GM19238 (cell line): ENCODE measurements at regions not wholly inside any gene's neighbourhood (a gene's known extent, or its start where the extent isn't known, plus 50 kb on each side); places are given as distances from the start of the nearest gene placed in this dataset.
"Not testable (repeated sequence)": the region's sequence is repeated elsewhere in the genome, so short reads cannot be mapped to it uniquely, and the experiment has no call there.

ENCODE experiments used
- DNase-seq: peaks from one replicate; pipeline ENCODE4 v3.0.0; 2011; ENCODE audit warnings: low spot score; ENCODE audit not compliant: insufficient read length

DNA sequence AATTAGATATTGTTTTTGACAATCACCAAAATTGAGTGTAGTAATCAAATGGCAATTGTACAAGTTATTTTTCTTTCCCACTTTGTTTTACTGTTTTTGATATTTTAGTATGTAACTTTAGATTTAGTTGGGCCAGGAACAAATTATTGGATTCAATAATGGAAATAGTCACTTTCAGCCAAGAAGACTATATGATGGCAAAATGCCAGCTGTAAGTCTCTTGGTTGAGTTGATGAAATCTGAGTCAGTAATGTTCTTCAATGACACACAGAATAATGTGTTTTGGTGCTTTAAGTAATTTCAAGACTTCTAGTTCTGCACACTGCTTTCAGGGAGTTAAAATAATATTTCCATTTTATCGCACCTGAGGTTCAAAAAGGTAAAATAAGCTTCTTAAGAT is 2022.0 kb upstream of the CELF4 start:
- no peak for DNase-seq

DNA sequence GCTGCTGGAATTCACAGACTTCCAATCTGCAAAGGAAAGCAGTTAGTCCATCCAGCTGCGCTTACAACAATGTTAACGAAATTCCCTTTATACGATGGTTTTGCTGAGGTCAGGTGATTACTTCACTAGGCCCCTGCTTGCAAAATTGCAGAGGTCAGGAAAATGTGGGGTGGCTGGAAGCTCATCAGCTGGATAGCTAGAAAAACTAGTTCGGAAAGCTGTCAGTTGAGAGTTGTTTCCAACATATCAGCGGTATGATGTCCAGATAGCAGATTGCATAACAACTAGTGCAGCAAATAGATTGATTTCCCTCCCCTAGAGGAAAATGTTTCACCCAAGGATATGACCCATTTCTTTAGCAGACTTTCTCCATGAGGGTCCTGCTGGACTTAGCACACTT is 2021.1 kb upstream of the CELF4 start:
- DNase-seq, result no peak

DNA sequence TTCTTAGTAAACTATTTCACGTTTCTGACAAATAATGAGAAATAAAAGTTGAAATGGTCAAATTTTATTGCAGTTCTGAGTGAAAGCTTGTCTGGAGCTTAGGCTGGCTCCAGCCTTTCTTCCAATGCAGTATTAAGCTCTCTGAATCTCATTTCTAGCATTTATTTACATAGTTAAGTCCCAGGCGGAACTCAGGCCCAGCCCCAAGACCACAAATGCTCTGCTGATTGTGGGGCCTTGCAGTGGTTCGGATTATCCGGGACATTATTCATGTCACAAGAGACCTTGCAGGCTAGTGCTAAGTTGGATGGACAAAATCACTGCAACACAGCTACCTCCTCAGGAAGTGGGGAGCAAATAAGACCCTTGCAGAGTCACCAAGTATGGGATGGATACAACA is 2009.3 kb upstream of the CELF4 start:
- no peak for DNase-seq

DNA sequence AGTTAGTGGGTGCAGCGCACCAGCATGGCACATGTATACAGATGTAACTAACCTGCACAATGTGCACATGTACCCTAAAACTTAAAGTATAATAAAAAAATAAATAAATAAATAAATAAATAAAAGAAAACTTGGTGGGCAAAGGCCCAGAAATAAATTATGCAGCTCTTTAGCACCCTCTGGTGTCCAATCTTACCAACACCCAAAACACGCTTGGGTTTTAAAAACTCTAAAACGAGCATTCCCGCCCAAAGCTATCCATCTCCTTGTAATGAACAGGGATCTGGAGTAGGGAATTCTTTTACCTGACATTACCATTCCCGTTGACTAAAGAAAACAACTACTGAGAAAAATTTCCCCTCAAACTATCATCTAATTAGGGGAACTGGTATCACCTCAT is 2005.9 kb upstream of the CELF4 start:
- no peak for DNase-seq

DNA sequence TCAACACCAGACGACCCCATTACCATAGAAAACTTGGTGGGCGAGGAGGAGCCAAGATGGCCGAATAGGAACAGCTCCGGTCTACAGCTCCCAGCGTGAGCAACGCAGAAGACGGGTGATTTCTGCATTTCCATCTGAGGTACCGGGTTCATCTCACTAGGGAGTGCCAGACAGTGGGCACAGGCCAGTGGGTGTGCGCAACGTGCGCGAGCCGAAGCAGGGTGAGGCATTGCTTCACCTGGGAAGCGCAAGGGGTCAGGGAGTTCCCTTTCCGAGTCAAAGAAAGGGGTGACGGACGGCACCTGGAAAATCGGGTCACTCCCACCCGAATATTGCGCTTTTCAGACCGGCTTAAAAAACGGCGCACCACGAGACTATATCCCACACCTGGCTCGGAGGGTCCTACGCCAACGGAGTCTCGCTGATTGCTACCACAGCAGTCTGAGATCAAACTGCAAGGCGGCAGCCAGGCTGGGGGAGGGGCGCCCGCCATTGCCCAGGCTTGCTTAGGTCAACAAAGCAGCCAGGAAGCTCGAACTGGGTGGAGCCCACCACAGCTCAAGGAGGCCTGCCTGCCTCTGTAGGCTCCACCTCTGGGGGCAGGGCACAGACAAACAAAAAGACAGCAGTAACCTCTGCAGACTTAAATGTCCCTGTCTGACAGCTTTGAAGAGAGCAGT is 2000.1 kb upstream of the CELF4 start:
- DNase-seq, result not testable (repeated sequence)

DNA sequence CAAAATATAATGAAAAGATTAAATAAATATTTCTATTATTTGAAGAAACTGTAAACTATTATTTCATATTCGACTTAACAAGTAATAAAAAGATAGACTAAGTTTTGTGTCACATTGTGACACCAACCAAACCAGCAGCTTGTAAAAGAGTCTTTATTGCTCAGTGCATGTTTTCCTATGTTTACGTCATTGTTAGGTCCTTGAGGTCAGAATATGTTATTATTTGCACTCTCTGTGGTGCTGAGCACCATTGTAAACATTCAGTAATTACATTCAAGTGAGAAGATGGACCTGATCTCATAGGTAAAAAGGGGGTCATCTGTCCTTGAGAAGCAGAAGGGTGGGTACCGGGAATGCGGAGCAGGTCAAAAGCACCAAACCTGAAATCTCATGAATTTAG is 1999.1 kb upstream of the CELF4 start:
- DNase-seq, result no peak

DNA sequence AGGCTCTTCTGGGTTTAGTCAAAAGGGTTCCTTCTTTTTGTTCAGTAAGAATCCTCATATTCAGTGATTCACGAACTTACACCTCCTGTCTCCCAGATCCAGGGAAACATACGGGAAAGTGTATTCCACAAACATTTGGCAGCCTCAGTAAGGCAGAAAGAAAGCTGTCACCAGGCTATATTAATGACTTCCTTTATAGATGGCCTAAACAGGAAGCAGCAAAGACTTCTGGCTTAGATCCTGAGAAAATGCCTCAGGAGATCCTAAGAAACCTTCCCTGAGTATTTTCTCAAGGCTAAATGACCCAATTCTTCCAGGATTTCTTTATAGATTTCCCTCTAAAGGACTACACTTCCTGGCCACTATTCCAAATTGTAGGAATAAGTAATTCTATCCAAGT is 1995.5 kb upstream of the CELF4 start:
- no peak for DNase-seq

DNA sequence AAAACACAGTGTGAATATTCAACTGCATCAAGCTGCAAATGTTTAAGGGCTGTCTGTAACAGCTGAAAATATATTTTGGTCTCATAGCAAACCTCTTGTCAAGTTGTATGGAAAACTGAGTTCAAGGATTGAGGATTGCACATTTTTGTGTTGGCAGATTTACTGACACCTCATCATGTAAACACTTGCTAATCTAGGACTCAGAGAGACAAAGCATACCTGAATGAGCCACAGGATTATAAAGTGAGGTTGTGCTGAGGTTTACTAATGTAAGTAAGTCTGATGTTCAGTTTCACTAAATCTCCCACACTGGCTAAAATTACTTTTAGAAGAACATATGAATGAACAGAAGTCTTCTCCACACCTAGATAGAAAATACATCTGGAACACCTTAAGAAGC is 1993.1 kb upstream of the CELF4 start:
- no peak for DNase-seq

DNA sequence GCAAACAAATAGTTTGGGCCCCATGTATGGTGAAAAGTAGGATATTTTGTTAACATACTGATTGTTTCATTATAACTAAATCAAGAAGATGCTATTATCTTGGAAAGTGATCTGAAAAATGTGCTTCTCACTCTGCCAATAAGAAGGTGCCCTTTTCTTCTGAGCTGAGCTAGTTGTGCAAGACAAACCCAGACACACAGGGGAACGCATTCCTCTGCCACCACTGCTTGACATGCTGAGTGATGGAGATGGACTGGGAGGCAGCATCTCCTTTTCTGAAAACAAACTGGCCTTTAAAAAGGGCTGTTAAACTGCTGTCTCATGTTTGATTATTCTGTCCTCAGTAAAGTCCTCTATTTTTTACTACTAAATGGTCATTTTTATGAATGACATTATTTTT is 1989.9 kb upstream of the CELF4 start:
- no peak for DNase-seq

DNA sequence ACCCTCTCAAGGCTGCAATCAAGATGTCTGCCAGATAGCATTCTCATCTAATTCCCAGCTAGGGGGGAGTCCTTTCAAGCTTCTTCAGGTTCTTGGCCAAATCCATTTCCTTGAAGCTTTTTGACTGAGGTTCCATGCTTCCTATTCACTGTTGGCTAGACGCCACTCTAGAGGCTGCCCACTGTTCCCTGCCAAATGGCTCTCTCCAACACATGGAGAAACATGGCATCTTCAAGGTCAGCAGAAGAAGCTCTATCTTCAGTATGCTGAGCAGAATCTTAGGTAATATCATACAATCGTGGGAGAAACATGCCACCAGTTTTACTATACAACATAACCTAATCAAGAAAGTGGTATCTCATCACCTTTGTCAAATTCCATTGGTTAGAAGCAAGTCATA is 1985.1 kb upstream of the CELF4 start:
- no peak for DNase-seq

DNA sequence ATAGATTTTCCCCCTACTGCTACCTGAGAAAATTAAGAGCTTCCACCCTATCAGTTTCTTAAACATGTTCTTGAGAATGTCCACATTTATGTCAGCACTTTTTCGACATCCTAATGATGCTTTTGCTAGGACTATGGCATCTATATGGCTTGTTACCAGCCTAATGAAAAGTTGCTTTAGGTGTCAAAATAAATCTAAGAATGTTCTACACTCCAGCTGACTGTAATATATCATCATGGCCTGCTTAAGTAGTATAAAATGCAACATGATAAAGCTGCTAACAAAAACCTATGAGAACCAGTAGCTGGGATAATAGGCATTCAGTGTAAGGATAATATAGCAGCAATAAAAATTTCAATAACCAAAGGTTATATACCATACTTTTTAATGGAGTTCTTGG is 1983.5 kb upstream of the CELF4 start:
- no peak for DNase-seq

DNA sequence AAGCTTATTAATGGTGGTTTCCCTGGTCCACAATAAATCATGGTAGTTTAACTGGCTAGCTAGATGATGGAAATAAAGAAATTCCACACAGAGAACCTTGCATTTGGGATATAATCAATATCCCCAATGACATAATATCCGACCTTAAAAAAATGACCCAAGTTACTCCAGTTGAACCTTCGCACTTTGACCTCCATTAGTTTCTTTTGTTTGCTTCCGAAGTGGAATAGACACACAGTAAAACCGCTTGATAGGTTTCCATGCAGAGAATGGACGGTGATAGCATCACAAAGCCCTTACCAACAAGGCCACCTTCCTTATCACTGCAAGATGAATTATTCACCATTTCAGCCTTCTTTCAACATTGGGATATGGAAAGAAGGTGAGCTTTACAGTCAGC is 1966.1 kb upstream of the CELF4 start:
- DNase-seq, result no peak

DNA sequence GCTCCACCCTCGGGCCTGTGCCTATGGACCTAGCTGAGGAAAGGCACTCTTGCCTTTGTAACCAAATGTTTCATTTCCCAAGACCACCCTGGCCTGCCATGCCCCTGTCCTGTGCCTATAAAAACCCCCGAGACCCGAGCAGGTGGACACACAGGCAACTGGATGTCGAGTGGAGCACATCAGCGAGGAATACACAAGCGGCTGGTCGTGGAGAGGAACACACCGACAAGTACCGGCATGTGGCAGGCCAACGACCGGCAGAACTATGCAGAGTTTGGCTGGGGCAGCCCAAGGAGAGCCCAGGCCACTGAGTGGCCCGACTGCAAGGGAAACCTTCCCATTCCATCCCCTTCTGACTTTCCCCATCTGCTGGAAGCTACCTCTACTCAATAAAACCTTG is 1963.8 kb upstream of the CELF4 start:
- DNase-seq, result no peak

DNA sequence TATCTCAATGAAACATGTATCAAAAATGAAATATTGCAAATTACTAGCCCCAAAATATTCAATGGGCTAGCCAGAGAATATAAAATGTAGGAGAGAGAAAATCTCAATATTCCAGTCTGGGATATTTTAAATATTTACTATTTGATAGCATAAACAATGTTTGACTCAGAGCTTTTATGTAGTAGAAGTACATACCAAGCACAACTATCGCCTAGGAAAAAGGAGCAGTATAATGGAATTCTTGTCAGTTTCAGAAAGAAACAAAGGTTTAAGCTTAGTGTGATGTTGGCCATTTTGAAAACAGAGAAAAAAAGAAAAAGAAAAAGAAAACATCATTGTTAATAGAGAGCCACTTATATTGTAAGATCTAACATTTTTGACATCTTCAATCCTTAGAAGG is 1961.9 kb upstream of the CELF4 start:
- no peak for DNase-seq

DNA sequence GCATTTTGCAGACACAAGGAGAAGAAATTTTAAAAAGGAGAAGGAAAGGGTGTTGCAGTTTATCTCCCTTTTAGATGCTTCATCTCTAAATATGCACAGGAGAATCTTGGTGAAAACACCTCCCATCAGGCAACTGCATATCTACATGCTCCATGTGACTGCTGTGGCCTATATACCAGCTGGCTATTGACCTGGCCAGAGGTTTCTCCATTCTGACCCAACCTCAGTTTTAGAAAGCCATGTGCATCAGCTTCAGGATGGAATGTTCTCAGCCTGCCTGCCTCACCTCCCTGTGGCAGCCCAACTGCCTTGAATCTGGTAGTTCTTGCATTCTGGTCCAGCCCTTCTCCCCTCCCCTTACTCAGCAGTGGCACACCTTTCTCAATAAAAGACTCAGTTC is 1958.8 kb upstream of the CELF4 start:
- DNase-seq, result no peak

DNA sequence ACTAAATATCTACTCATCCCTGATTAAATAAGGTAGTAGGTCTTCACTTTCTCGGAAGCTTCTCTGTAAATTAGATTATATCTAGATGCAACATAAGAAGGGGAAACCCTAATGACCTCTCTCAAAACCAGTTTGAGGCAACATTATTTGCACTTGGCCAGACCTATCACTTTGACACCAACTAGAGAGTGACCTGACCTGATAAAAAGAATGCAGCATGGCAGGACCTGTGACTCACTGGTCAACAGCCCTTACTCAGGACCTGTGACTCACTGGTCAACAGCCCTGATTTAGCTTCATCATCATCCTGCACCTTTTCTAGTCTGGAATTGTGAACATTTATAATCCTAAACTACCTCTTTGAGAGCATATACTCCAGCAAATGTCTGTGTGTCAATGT is 1957.7 kb upstream of the CELF4 start:
- no peak for DNase-seq

DNA sequence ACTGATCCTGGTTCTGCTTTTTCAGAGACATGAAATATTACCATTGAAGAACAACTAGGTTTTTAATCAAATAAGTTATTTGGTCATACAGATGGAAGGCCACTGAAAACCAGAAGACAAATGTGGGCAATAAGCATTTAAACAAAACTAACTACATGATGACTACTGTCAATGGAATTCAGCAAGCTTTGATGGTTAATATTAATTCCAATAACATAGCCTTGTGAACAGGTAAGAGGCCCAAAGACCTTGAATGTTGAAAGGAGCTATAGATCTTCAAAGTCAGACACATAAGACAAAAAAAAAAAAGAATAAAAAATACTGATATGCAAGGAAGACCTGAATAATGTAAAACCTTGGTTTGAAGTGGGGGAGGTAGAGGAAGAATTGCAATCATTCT is 1955.6 kb upstream of the CELF4 start:
- no peak for DNase-seq

DNA sequence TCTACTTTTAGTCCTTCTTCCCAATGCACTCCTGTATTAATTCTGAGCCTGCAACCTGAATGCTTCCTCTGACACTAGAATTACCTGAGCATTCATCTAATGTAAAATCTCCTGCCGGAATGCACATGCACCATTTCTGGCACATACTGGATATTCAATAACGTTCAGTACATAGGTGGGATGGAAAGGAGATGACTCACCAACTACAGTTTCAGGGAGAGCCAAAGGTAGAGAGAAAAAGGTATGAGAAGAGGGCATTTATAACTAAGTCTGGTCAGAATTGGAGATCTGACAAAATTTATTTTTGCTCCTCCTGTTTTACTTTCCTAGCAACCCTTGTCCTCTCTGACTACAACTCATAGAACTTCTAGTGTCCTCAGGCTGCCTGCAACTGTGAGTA is 1954.1 kb upstream of the CELF4 start:
- DNase-seq, result no peak

DNA sequence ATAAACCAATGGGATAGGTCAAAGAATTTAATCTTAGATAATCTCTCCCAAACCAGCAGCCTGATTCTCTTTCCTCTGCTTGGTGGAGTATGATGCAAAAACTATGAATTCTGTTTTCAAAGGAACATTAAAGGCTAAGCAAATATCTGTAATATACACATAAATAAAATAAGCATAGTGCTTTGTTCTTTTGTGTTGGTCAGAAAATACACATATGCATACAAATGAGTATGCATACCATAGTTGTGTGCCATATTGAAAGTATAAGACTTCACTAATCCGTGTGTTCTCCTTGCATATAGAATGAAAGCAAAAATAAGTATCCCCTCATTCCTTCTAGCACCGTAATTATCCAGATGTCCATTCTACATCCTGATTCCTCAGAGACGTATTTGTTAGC is 1949.7 kb upstream of the CELF4 start:
- DNase-seq, result no peak

DNA sequence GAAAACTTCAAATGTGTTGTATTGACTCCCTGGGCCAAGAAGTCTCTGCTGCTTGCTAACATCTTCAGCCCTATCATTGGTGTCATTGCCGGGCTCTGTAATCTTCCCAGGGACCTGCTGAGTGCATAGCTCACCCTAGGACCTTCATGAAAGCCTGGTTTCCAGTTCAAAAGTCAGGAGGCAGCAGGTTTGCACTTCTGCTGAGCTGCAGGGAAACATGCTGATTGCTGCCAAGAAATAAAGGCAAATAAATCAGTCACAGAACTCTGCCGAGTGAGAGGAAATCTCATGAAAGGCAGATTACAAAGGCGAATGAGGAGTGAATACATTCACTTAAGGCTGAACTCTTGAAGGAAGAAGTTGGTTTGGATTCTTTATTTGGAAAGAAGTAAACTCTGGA is 1947.6 kb upstream of the CELF4 start:
- DNase-seq, result no peak

DNA sequence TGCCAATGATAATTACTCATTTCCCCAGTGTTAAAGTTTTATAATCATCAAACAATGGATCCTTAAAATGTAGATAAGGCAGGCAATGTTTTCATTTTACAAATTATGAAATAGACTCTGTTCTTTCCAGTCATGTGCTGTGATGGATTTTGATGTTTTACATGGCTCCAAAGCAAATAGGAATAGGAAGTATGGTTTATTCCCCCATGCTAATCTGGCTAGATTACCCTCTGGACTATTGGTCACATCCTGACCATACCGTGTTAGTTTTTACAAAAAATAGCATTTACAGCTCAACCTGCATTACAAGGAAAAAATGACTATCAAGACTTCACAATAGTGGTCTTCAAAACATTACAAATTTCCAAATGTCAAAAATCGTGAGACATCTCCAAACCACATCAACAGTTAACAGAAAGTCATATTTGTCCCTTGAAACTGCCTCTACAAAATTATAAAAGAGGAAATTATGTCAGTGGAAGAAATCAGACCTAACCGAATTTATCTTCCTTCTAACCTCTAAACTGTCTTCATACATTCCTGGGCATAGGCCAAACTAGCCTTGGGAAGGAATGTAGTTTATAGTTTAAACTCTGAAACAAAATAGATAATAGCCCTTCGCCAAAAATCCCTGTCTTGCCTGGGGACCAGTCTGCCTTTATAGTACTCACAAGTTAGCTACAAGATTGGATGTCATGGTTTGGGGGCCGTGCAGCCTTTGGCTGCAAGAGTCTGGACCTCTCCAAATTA is 1941.2 kb upstream of the CELF4 start:
- no peak for DNase-seq

DNA sequence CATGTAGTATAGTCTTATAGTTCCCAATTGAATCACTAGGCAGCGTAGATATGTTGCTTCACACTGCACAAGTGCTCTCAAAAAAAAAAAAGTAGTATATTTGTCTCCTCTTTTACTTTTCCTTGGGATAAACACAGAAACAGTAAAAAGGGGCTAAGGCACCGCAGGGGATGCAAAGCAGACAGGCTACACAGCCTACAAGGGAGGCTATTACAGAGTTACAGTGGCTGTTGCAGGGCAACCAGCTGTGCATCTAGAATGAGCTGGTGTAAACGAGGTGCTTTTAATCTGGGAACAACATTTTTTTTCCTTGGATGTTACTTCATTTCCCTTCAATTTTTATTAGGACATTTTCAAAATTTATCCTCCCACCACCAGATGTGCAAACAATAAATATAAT is 1934.7 kb upstream of the CELF4 start:
- DNase-seq, result no peak

DNA sequence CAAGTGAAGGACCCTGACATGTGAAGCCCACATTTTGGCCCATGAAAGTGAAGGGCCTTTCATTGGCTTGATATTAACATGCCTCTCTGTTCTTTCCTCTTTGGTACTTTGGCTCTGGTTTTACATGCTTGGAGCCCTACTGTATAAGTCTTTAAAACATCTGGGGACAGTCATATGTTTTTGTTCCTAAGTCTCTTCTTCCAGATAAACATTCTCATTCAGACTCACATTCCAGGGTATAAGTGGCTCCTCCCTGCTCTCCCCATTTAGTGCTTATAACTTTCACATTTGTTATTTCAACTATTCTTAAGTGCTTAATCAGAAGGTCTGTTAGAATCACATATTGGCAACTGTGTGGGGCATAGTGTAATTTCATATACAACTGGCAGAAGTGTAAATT is 1932.2 kb upstream of the CELF4 start:
- DNase-seq, result no peak
